Neural cell (in vitro differentiated cells): ENCODE measurements at regions not wholly inside any gene's neighbourhood (a gene's known extent, or its start where the extent isn't known, plus 50 kb on each side); places are given as distances from the start of the nearest gene placed in this dataset.

Experiments
- H2AFZ ChIP-seq: fragments of 200-600, 300-800 bp; sonication (generic), shearing (Covaris generic); 2 replicates; pipeline ENCODE4 v1.6.0; 2014; ENCODE audit warnings: low read depth, mild to moderate bottlenecking, antibody characterized with exemption, low read length, moderate library complexity
- H3F3A ChIP-seq: fragments of 200-600 bp; shearing (Covaris generic); 2 replicates; pipeline ENCODE4 v1.6.1; 2016; ENCODE audit warnings: mild to moderate bottlenecking, moderate library complexity, mixed read lengths, antibody characterized with exemption, low read length; ENCODE audit not compliant: insufficient read depth, poor library complexity, severe bottlenecking
- H3K27ac ChIP-seq: fragments of 200-600, 300-800 bp; sonication (generic), shearing (Covaris generic); 2 replicates; pipeline ENCODE4 v1.5.1; 2014; ENCODE audit warnings: mild to moderate bottlenecking, low read length, moderate library complexity
- H3K27me3 ChIP-seq: fragments of 300-800, 200-600 bp; sonication (generic), shearing (Covaris generic); 2 replicates; pipeline ENCODE4 v1.6.0; 2014; ENCODE audit warnings: mild to moderate bottlenecking, low read depth, low read length, moderate library complexity; ENCODE audit not compliant: insufficient read depth
- H3K36me3 ChIP-seq: fragments of 300-800, 200-600 bp; sonication (generic), shearing (Covaris generic); 2 replicates; pipeline ENCODE4 v1.5.1; 2014; ENCODE audit warnings: mild to moderate bottlenecking, antibody characterized with exemption, low read length, moderate library complexity; ENCODE audit not compliant: insufficient read depth
- H3K4me2 ChIP-seq: fragments of 300-800, 200-600 bp; sonication (generic), shearing (Covaris generic); 2 replicates; pipeline ENCODE4 v1.6.0; 2014; ENCODE audit warnings: mild to moderate bottlenecking, low read length
- H3K4me3 ChIP-seq: fragments of 300-800, 200-600 bp; sonication (generic), shearing (Covaris generic); 2 replicates; pipeline ENCODE4 v1.5.1; 2014; ENCODE audit warnings: mild to moderate bottlenecking, low read length, moderate library complexity
- H3K79me2 ChIP-seq: fragments of 200-600 bp; shearing (Covaris generic); replicated peaks from 2 replicates; pipeline ENCODE4 v1.6.0; 2014; ENCODE audit warnings: mild to moderate bottlenecking, low read length, moderate library complexity; ENCODE audit not compliant: insufficient read depth
- H3K9ac ChIP-seq: fragments of 300-800, 200-600 bp; sonication (generic), shearing (Covaris generic); 2 replicates; pipeline ENCODE4 v1.6.1; 2016; ENCODE audit warnings: mild to moderate bottlenecking, low read length, mixed read lengths
- H3K9me2 ChIP-seq: fragments of 200-600 bp; shearing (Covaris generic); 2 replicates; pipeline ENCODE4 v1.6.1; 2016; ENCODE audit warnings: mild to moderate bottlenecking, low read length, mixed read lengths; ENCODE audit not compliant: insufficient read depth
- H3K9me3 ChIP-seq: fragments of 200-600, 300-800 bp; sonication (generic), shearing (Covaris generic); 2 replicates; pipeline ENCODE4 v1.6.1; 2016; ENCODE audit warnings: mild to moderate bottlenecking, mixed run types, low read length, moderate library complexity, mixed read lengths
- H4K20me1 ChIP-seq: fragments of 200-600 bp; shearing (Covaris generic); 2 replicates; pipeline ENCODE4 v1.6.1; 2016; ENCODE audit warnings: mild to moderate bottlenecking, mixed run types; ENCODE audit not compliant: insufficient read depth
- CTCF ChIP-seq: fragments of 450-650 bp; IDR thresholded peaks from 2 replicates; pipeline ENCODE4 v1.5.1; 2014; ENCODE audit warnings: antibody characterized with exemption, mild to moderate bottlenecking, moderate library complexity; ENCODE audit not compliant: poor library complexity, severe bottlenecking
- EP300 ChIP-seq: fragments of 450-650 bp; conservative IDR thresholded peaks from 2 replicates; pipeline ENCODE4 v1.6.1; 2014; ENCODE audit warnings: antibody characterized with exemption, mild to moderate bottlenecking, moderate library complexity; ENCODE audit not compliant: poor library complexity, severe bottlenecking
- EZH2 ChIP-seq: fragments of 200-600, 300-800 bp; shearing (Covaris generic), sonication (generic); IDR thresholded peaks from 2 replicates; pipeline ENCODE4 v1.6.1; 2014; ENCODE audit warnings: antibody characterized with exemption, low read length, borderline replicate concordance, mild to moderate bottlenecking; ENCODE audit not compliant: insufficient read depth, poor library complexity, severe bottlenecking
- MXI1 ChIP-seq: fragments of 450-650 bp; conservative IDR thresholded peaks from 2 replicates; pipeline ENCODE4 v1.6.1; 2014; ENCODE audit warnings: antibody characterized with exemption, mild to moderate bottlenecking; ENCODE audit not compliant: poor library complexity, severe bottlenecking
- POLR2AphosphoS5 ChIP-seq: IDR thresholded peaks from 2 replicates; pipeline ENCODE4 v1.6.1; 2012
- RAD21 ChIP-seq: fragments of 450-650 bp; conservative IDR thresholded peaks from 2 replicates; pipeline ENCODE4 v1.6.1; 2014; ENCODE audit warnings: antibody characterized with exemption, mild to moderate bottlenecking, moderate library complexity
- SMC3 ChIP-seq: fragments of 450-650 bp; conservative IDR thresholded peaks from 2 replicates; pipeline ENCODE4 v1.6.1; 2014; ENCODE audit warnings: antibody characterized with exemption, mild to moderate bottlenecking, moderate library complexity; ENCODE audit not compliant: poor library complexity
- TAF1 ChIP-seq: IDR thresholded peaks from 2 replicates; pipeline ENCODE4 v1.6.1; 2012; ENCODE audit warnings: low read depth
- TF ChIP-seq, protein P1 (sequence below): IDR thresholded peaks from 2 replicates; pipeline ENCODE4 v1.6.1; 2012; ENCODE audit warnings: borderline replicate concordance

GRCh38 chr2:42865884-42866881, 73.8 kb upstream of the HAAO start:
- no peaks in the 10 kb centered on the region for H3K36me3 ChIP-seq
- no peaks in the 10 kb centered on the region for H4K20me1 ChIP-seq
- H3F3A ChIP-seq, result no peaks in the 10 kb centered on the region
- H3K27ac ChIP-seq, result no peak overlapping the region
- H2AFZ ChIP-seq, result no peak overlapping the region
- H3K4me2 ChIP-seq, result no peak overlapping the region
- TF ChIP-seq, protein P1, sequence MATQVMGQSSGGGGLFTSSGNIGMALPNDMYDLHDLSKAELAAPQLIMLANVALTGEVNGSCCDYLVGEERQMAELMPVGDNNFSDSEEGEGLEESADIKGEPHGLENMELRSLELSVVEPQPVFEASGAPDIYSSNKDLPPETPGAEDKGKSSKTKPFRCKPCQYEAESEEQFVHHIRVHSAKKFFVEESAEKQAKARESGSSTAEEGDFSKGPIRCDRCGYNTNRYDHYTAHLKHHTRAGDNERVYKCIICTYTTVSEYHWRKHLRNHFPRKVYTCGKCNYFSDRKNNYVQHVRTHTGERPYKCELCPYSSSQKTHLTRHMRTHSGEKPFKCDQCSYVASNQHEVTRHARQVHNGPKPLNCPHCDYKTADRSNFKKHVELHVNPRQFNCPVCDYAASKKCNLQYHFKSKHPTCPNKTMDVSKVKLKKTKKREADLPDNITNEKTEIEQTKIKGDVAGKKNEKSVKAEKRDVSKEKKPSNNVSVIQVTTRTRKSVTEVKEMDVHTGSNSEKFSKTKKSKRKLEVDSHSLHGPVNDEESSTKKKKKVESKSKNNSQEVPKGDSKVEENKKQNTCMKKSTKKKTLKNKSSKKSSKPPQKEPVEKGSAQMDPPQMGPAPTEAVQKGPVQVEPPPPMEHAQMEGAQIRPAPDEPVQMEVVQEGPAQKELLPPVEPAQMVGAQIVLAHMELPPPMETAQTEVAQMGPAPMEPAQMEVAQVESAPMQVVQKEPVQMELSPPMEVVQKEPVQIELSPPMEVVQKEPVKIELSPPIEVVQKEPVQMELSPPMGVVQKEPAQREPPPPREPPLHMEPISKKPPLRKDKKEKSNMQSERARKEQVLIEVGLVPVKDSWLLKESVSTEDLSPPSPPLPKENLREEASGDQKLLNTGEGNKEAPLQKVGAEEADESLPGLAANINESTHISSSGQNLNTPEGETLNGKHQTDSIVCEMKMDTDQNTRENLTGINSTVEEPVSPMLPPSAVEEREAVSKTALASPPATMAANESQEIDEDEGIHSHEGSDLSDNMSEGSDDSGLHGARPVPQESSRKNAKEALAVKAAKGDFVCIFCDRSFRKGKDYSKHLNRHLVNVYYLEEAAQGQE, result no peak
- TF ChIP-seq MXI1 (no peak), CTCF (no peak), RAD21 (no peak), TAF1 (no peak), SMC3 (no peak), POLR2AphosphoS5 (no peak), EZH2 (no peak), EP300 (no peak)
- H3K9me2 ChIP-seq, result no peaks in the 10 kb centered on the region
- H3K4me3 ChIP-seq, result no peak overlapping the region
- H3K79me2 ChIP-seq, result no peaks in the 10 kb centered on the region
- no peak overlapping the region for H3K9ac ChIP-seq
- H3K9me3 ChIP-seq, result no peaks in the 10 kb centered on the region
- no peaks in the 10 kb centered on the region for H3K27me3 ChIP-seq

- no peak for TF ChIP-seq MXI1
- no peak for TF ChIP-seq TAF1
- no peak for TF ChIP-seq POLR2AphosphoS5
- TF ChIP-seq SMC3, result no peak
- no peak for TF ChIP-seq EZH2
- TF ChIP-seq, protein P1, result no peak
- no peak for TF ChIP-seq RAD21
- no peak for TF ChIP-seq EP300
- TF ChIP-seq CTCF, result no peak
- Histone ChIP-seq H2AFZ (no peak overlapping the region), H3K4me2 (no peak overlapping the region)
Measured at GRCh38 chr2:42864641-42865280, 72.4 kb upstream of the HAAO start.

More at GRCh38 chr2:42864641-42865280, 72.4 kb upstream of the HAAO start:
- Histone ChIP-seq H3K36me3 (no peaks in the 10 kb centered on the region), H3K4me3 (no peak overlapping the region), H3K9me2 (no peaks in the 10 kb centered on the region), H3K9me3 (no peaks in the 10 kb centered on the region), H3K9ac (no peak overlapping the region), H4K20me1 (no peaks in the 10 kb centered on the region), H3K27me3 (no peaks in the 10 kb centered on the region), H3K79me2 (no peaks in the 10 kb centered on the region), H3F3A (no peaks in the 10 kb centered on the region), H3K27ac (no peak overlapping the region)
